NT2/D1 (cell line): ENCODE measurements at regions not wholly inside any gene's neighbourhood (a gene's known extent, or its start where the extent isn't known, plus 50 kb on each side); places are given as distances from the start of the nearest gene placed in this dataset.

Experiments used
- YY1 ChIP-seq: IDR thresholded peaks from 2 replicates; pipeline ENCODE4 v1.6.1; 2011; ENCODE audit not compliant: insufficient read length, insufficient read depth
- ZNF274 ChIP-seq: IDR thresholded peaks from 2 replicates; pipeline ENCODE4 v1.6.1; 2011; ENCODE audit warnings: mild to moderate bottlenecking, low read depth, low read length

GRCh38 chr2:128622955-128623620, 304.4 kb upstream of the HS6ST1 start:
- TF ChIP-seq YY1 (no peak), ZNF274 (no peak)
